Panc1 (cell line): ENCODE measurements at regions not wholly inside any gene's neighbourhood (a gene's known extent, or its start where the extent isn't known, plus 50 kb on each side); places are given as distances from the start of the nearest gene placed in this dataset.
A peak's percentile ranks its signal among the peaks of the same experiment; 100 is the strongest.

Source experiments
- ATAC-seq: fragments of 200-7000 bp; cut with Tn5 transposase; 2 replicates; pipeline ENCODE4 v1.9.1; 2020; ENCODE audit warnings: mild to moderate bottlenecking, moderate library complexity
- BruUV-seq: library from RNA; stranded (reverse); fragments of 400-500 nt; replicated peaks from 2 replicates; lab custom pipeline; 2021; lab: Mats Ljungman, UMichigan
- CTCF ChIA-PET: fragments of 300-600 bp; sonication (Branson Sonifier 250); formaldehyde crosslinking; loops from one replicate; lab custom pipeline; 2022; ENCODE audit warnings: antibody characterized with exemption; lab: Charles Lee
- POLR2A ChIA-PET: fragments of 300-600 bp; sonication (Branson Sonifier 250); formaldehyde crosslinking; loops from one replicate; lab custom pipeline; 2022; ENCODE audit warnings: antibody characterized with exemption; lab: Charles Lee
- DNase-seq: peaks from one replicate; pipeline ENCODE4 v3.0.0-alpha.2; 2010; ENCODE audit warnings: low read depth, low spot score
- H3K27ac ChIP-seq: 2 replicates; pipeline ENCODE4 v1.5.1; 2011; ENCODE audit warnings: mild to moderate bottlenecking, low read length, inconsistent platforms
- H3K27me3 ChIP-seq: fragments of 200-500 bp; sonication (Bioruptor generic); 2 replicates; pipeline ENCODE4 v1.6.0; 2014; ENCODE audit warnings: low read length, inconsistent platforms; ENCODE audit not compliant: control insufficient read depth, insufficient read depth
- H3K36me3 ChIP-seq: fragments of 200-500 bp; sonication (Bioruptor generic); 2 replicates; pipeline ENCODE4 v1.5.1; 2014; ENCODE audit warnings: inconsistent platforms, mild to moderate bottlenecking, low read length, moderate library complexity; ENCODE audit not compliant: control insufficient read depth, insufficient read depth
- H3K4me1 ChIP-seq: 2 replicates; pipeline ENCODE4 v1.5.1; 2011; ENCODE audit warnings: inconsistent platforms, mild to moderate bottlenecking, low read length, moderate library complexity; ENCODE audit not compliant: control insufficient read depth, insufficient read depth
- H3K4me3 ChIP-seq, 2 experiments: 2 replicates each; pipeline ENCODE4 v1.5.1; 2011 to 2012; ENCODE audit warnings: low read depth in 2 of 2, low read length in 2 of 2, mild to moderate bottlenecking in 2 of 2, inconsistent platforms in 1 of 2, moderate library complexity in 1 of 2
- H3K9me3 ChIP-seq: fragments of 200-500 bp; sonication (Bioruptor generic); 2 replicates; pipeline ENCODE4 v1.5.1; 2014; ENCODE audit warnings: low read depth, mild to moderate bottlenecking, inconsistent platforms, low read length, moderate library complexity; ENCODE audit not compliant: control insufficient read depth, insufficient read depth
- CTCF ChIP-seq: fragments of 450-650 bp; IDR thresholded peaks from 2 replicates; pipeline ENCODE4 v1.5.1; 2017; ENCODE audit warnings: mild to moderate bottlenecking
- POLR2AphosphoS5 ChIP-seq: IDR thresholded peaks from 2 replicates; pipeline ENCODE4 v1.6.1; 2012; ENCODE audit warnings: mild to moderate bottlenecking, low read depth, low read length, moderate library complexity
- REST ChIP-seq, 2 experiments: IDR thresholded peaks; 2 replicates each; pipeline ENCODE4 v1.6.1; 2011 to 2012; ENCODE audit warnings: low read depth in 2 of 2, control low read depth in 1 of 2, low read length in 1 of 2, mild to moderate bottlenecking in 1 of 2, moderate library complexity in 1 of 2; ENCODE audit not compliant: insufficient read depth in 1 of 2
- SIN3A ChIP-seq: IDR thresholded peaks from 2 replicates; pipeline ENCODE4 v1.6.1; 2012; ENCODE audit warnings: low read depth, mild to moderate bottlenecking, low read length, moderate library complexity, borderline replicate concordance; ENCODE audit not compliant: insufficient read depth
- TCF7L2 ChIP-seq: IDR thresholded peaks from 2 replicates; pipeline ENCODE4 v1.6.1; 2011; ENCODE audit warnings: mild to moderate bottlenecking, low read depth, low read length, inconsistent platforms
- in situ Hi-C: cut with HindIII; loops from 2 replicates; pipeline ENCODE4 v1.10.0; 2016; ENCODE audit warnings: low sequenced_read_pairs, low pct_unique_long_range_greater_than_20kb
- intact Hi-C: fragments of 100-400 bp; cut with micrococcal nuclease; formaldehyde crosslinking; loops from one replicate; pipeline ENCODE4 v1.10.0; 2022; ENCODE audit not compliant: unreplicated experiment

- DNase-seq (no peak), ATAC-seq (peak; percentile 68; the same call in 1 of the 2 replicates)
- Histone ChIP-seq H3K4me1 (no peaks in the 10 kb centered on the region; the same call in 1 of the 2 replicates), H3K4me3 (peak overlapping the region; percentile 69 to 96), H3K36me3 (no peaks in the 10 kb centered on the region; the same call in 1 of the 2 replicates), H3K9me3 (no peaks in the 10 kb centered on the region), H3K27ac (peak overlapping the region; percentile 91; the same call in 1 of the 2 replicates), H3K27me3 (no peaks in the 10 kb centered on the region)
- CTCF ChIA-PET = no interaction called here
- BruUV-seq = no TSS peak
- intact Hi-C loops (no loop called here), in situ Hi-C loops (no loop called here)
- POLR2A ChIA-PET = no interaction called here
- TF ChIP-seq POLR2AphosphoS5 (no peak), SIN3A (no peak), CTCF (no peak), REST (IDR thresholded peaks at IDR 0.05; ENCODE audit: insufficient read depth in 1 of 2, low read depth in 2 of 2, low read length in 1 of 2) (no peak), TCF7L2 (no peak)
These were observed 210.3 kb upstream of the SPIN4 start for GRCh38 chrX:63561425-63561824.

GRCh38 chrX:63560601-63561218 is 209.6 kb upstream of the SPIN4 start:
- in situ Hi-C loops = no loop called here
- no peaks in the 10 kb centered on the region for H3K27me3 ChIP-seq
- peak; percentile 61 for DNase-seq
- no peaks in the 10 kb centered on the region; the same call in 1 of the 2 replicates for H3K4me1 ChIP-seq
- peak overlapping the region; percentile 91 for H3K27ac ChIP-seq
- H3K36me3 ChIP-seq = no peaks in the 10 kb centered on the region; the same call in 1 of the 2 replicates
- no peaks in the 10 kb centered on the region for H3K9me3 ChIP-seq
- intact Hi-C loops = no loop called here
- CTCF ChIA-PET = no interaction called here
- BruUV-seq = TSS peak; percentile 65
- peak; percentile 99 for ATAC-seq
- POLR2A ChIA-PET = no interaction called here
- TF ChIP-seq SIN3A (0 out of 2 replicates have a peak, but pooled peaks have one; percentile 50), REST (IDR thresholded peaks at IDR 0.05; ENCODE audit: insufficient read depth in 1 of 2, low read depth in 2 of 2, low read length in 1 of 2) (no peak), TCF7L2 (peak; percentile 48; the same call in 1 of the 2 replicates), POLR2AphosphoS5 (no peak), CTCF (no peak)
- peak overlapping the region; percentile 69 to 96 for H3K4me3 ChIP-seq
